Heart left ventricle (tissue), 16 donors: ENCODE measurements at regions not wholly inside any gene's neighbourhood (a gene's known extent, or its start where the extent isn't known, plus 50 kb on each side); places are given as distances from the start of the nearest gene placed in this dataset.

Experiments
- ATAC-seq, 4 donors: fragments of 200-7000 bp; cut with Tn5 transposase; one replicate each; pipeline ENCODE4 v1.9.1; 2020 to 2022; ENCODE audit warnings: moderate library complexity in 4 of 4, mild to moderate bottlenecking in 3 of 4, moderate number of reproducible peaks in 1 of 4
- DNase-seq, 5 donors: peaks; one replicate each; pipeline ENCODE4 v3.0.0-alpha.2; 2020
- H3K27ac ChIP-seq, 12 donors: fragments of 200-600 bp; sonication (generic) in 4 of 12; one replicate each; pipeline versions ENCODE4 v1.5.0 to v1.8.0; 2016 to 2022; ENCODE audit warnings: mild to moderate bottlenecking in 2 of 12
- H3K27me3 ChIP-seq, 9 donors: fragments of 200-600 bp; sonication (generic) in 2 of 9; one replicate each; pipeline versions ENCODE4 v1.5.1 to v1.8.0; 2016 to 2022; ENCODE audit warnings: mild to moderate bottlenecking in 3 of 9
- H3K36me3 ChIP-seq, 9 donors: fragments of 200-600 bp; sonication (generic) in 2 of 9; one replicate each; pipeline versions ENCODE4 v1.5.0 to v1.8.0; 2018 to 2022; ENCODE audit warnings: mild to moderate bottlenecking in 2 of 9
- H3K4me1 ChIP-seq, 12 donors: fragments of 200-600 bp; sonication (generic) in 4 of 12; one replicate each; pipeline versions ENCODE4 v1.5.0 to v1.8.0; 2016 to 2022; ENCODE audit warnings: mild to moderate bottlenecking in 3 of 12
- H3K4me3 ChIP-seq, 12 donors: fragments of 200-600 bp; sonication (generic) in 4 of 12; one replicate each; pipeline versions ENCODE4 v1.5.0 to v1.8.0; 2017 to 2022; ENCODE audit warnings: mild to moderate bottlenecking in 9 of 12, moderate library complexity in 4 of 12
- H3K9me3 ChIP-seq, 12 donors: fragments of 200-600 bp; sonication (generic) in 4 of 12; one replicate each; pipeline versions ENCODE4 v1.5.0 to v1.8.0; 2016 to 2022; ENCODE audit warnings: mild to moderate bottlenecking in 1 of 12
- POLR2A ChIP-seq, 2 donors: fragments of 450-650 bp; IDR thresholded peaks; one replicate each; pipeline ENCODE4 v1.6.1; 2017; ENCODE audit warnings: antibody characterized with exemption in 2 of 2, mild to moderate bottlenecking in 2 of 2, moderate library complexity in 2 of 2
- WGBS, 4 donors: extraction: QIAGEN DNeasy Blood & Tissue Kit in 2 of 4; methylation state at CpG; one replicate each; pipeline versions ENCODE4 v1.1.5 to v1.1.7; 2013 to 2018; 5-methylcytosine and 5-hydroxymethylcytosine counted together
- intact Hi-C, 10 donors: fragments of 100-400 bp; cut with DNase I; formaldehyde crosslinking; loops; one replicate each; pipeline versions ENCODE4 v1.11.1 to v1.14.2; 2022
- TF ChIP-seq, protein P1 (sequence below), 12 donors: fragments of 200-600 bp; sonication (generic) in 4 of 12; IDR thresholded peaks; one replicate each; pipeline versions ENCODE4 v1.5.0 to v1.8.0; 2018 to 2022; ENCODE audit warnings: antibody characterized with exemption in 12 of 12, mild to moderate bottlenecking in 5 of 12
- donor health status: ischemic (EF 13 %, LVEDD 7.1; RV severe dilation, severe dysfunction).
- donor health status: healthy with polysubstance abuse.
- donor health status: DM: no; HTN: yes; CAD: no.
- donor health status: DM: no; HTN: no; CAD: no.
- donor health status: ischemic (EF 25% LVEDD 6.9; RV normal size, moderate dysfunction).
- donor health status: ischemic (EF 25% LVEDD 5.7; RV mildly dilated, moderate dysfunction).
- donor health status: healthy.
- donor health status: DM: yes; HTN: yes; CAD: no.
- donor health status: ischemic (EF 35%, LVEDD 5.7; RV mildly dilated, moderate dysfunction).
- donor health status: nonischemic (EF 11% LVEDD 7.7; RV severe dilation, severe dysfunction).
- donor health status: DM: yes; HTN: yes; CAD: no.
- donor health status: PGD.
- donor health status: ischemic (EF 29% LVEDD 5.4; RV normal size, mild dysfunction).
- donor health status: nonischemic (EF 23%, LVEDD 6.1; RV moderate dilation, normal function).

DNA sequence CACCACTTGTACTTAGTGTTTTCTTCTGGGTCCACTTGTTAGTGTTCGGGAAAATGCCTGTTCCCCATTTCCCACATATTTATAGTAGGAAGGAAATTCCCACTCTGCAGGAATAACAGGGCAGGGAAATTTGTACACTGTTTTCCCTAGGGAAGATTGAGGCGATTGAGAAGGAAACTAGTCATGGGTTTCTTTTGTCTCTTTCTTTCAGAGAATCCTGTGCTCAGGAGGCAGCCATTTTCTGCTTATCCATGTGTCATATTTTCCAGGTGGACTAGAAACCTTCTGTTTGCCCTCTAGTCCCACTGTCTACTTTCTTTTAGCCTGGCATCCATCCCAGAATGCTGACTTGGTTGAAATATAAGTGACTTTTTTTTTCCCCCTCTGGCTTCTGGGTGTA lies 299.1 kb upstream of the ANKRD50 start:
- Histone ChIP-seq H3K9me3 (peaks cover 0 to 5% (median 0%) of the 10 kb centered on the region in 12 donors), H3K36me3 (no peaks in the 10 kb centered on the region), H3K27ac (no peak overlapping the region), H3K27me3 (no peaks in the 10 kb centered on the region), H3K4me1 (no peaks in the 10 kb centered on the region), H3K4me3 (no peak overlapping the region)
- ATAC-seq, result peak in 1 of 4 donors; percentile 36
- intact Hi-C loops, result no loop called here
- no peak for TF ChIP-seq POLR2A (IDR thresholded peaks at IDR 0.05)
- TF ChIP-seq, protein P1, sequence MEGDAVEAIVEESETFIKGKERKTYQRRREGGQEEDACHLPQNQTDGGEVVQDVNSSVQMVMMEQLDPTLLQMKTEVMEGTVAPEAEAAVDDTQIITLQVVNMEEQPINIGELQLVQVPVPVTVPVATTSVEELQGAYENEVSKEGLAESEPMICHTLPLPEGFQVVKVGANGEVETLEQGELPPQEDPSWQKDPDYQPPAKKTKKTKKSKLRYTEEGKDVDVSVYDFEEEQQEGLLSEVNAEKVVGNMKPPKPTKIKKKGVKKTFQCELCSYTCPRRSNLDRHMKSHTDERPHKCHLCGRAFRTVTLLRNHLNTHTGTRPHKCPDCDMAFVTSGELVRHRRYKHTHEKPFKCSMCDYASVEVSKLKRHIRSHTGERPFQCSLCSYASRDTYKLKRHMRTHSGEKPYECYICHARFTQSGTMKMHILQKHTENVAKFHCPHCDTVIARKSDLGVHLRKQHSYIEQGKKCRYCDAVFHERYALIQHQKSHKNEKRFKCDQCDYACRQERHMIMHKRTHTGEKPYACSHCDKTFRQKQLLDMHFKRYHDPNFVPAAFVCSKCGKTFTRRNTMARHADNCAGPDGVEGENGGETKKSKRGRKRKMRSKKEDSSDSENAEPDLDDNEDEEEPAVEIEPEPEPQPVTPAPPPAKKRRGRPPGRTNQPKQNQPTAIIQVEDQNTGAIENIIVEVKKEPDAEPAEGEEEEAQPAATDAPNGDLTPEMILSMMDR (IDR thresholded peaks at IDR 0.05), result no peak
- DNase-seq, result no peak
- WGBS, 4 donors, result 49 to 57% (median 52%) methylated on average over 2 of the region's 2 CpGs

DNA sequence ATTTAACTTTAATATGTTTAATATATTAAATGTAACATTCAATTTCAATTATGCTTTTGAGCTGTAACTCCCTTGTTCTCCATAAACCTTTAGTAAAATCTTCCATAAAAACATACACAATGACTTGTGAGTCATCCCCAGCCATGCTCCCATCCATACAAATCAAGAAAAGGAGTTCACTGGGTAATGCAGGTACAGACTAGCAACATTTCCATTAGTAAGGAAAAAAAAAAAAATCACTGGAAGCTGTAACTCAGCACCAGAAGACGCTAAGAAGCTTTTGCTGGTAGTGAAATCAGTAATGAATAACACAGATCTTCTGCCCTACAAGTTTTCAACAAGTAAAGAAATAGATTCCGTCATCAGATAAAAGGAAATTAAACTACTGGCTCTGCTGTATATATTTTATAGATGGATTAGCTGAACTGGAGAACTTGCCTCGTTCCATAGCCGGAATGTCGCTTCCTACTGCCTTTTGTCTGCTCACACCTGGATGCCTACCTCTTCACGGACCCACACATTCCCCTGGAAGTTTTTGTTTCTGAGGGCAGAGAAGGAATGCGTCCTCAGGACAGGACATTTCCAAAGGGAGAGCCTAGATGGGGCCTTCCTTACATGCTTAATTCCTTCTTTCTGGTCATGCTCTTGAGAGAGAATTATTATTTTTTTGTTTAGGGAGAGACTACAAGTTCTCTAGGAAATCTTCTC lies 298.4 kb upstream of the ANKRD50 start:
- no peaks in the 10 kb centered on the region for H3K36me3 ChIP-seq
- TF ChIP-seq POLR2A (IDR thresholded peaks at IDR 0.05), result no peak
- TF ChIP-seq, protein P1 (IDR thresholded peaks at IDR 0.05), result no peak
- WGBS, 4 donors, result 87 to 96% (median 89%) methylated on average over 7 of the region's 7 CpGs
- H3K9me3 ChIP-seq, result peaks cover 0 to 6% (median 0%) of the 10 kb centered on the region in 12 donors
- H3K4me3 ChIP-seq, result no peak overlapping the region
- intact Hi-C loops, result no loop called here
- no peaks in the 10 kb centered on the region for H3K27me3 ChIP-seq
- ATAC-seq, result no peak
- no peaks in the 10 kb centered on the region for H3K4me1 ChIP-seq
- no peak overlapping the region for H3K27ac ChIP-seq
- DNase-seq, result no peak

DNA sequence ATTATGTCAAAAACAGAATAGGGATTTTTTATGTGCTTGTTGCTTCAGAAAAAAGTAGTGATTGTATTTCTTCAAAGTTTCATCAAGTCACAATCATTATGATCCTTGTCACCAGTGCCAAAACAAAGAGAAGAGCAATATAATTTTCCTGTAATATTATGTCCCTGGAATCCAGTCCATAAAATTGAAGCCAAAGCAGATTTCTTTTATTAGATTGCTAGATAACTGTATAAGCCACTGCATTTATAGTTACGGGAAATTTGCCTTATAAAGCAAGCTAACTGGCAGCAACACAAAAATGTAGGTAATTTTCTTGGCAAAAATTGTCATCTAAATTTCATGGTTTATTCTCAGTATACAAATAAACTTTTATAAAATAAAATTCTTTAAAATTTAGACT lies 296.1 kb upstream of the ANKRD50 start:
- no peaks in the 10 kb centered on the region for H3K27me3 ChIP-seq
- H3K27ac ChIP-seq, result no peak overlapping the region
- no peak overlapping the region for H3K4me3 ChIP-seq
- H3K4me1 ChIP-seq, result no peaks in the 10 kb centered on the region
- no peaks in the 10 kb centered on the region for H3K36me3 ChIP-seq
- peaks cover 0 to 6% (median 0%) of the 10 kb centered on the region in 12 donors for H3K9me3 ChIP-seq
- intact Hi-C loops, result no loop called here
- TF ChIP-seq POLR2A (IDR thresholded peaks at IDR 0.05), result no peak
- DNase-seq (no peak), ATAC-seq (no peak)
- WGBS, 4 donors, result 77 to 90% (median 81%) methylated on average over 1 of the region's 1 CpG

DNA sequence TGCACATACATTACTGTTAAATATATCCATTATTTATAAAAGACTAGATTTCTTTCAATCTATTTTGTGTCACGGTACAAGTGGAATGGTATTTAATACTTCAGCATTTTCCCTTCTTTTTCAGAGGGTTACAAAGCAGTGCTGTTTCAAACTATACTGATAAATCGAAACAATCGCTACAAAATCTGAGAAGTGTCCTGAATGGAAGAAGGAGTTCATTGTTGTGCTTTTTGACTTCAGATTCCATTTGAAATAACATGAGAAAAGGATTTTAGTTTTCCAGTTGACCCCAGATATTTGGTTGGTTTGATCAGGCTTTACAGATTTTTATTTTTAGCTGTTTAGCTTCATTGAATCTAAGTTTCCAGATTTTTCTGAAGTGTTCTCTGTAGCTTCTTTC lies 292.1 kb upstream of the ANKRD50 start:
- no peak for ATAC-seq
- peaks cover 0 to 6% (median 0%) of the 10 kb centered on the region in 12 donors for H3K9me3 ChIP-seq

More for the DNA sequence above, 292.1 kb upstream of the ANKRD50 start:
- Histone ChIP-seq H3K27ac (no peak overlapping the region), H3K4me1 (no peaks in the 10 kb centered on the region), H3K4me3 (no peak overlapping the region), H3K36me3 (no peaks in the 10 kb centered on the region), H3K27me3 (no peaks in the 10 kb centered on the region)
- intact Hi-C loops, result no loop called here
- no peak for DNase-seq
- no peak for TF ChIP-seq POLR2A (IDR thresholded peaks at IDR 0.05)
- TF ChIP-seq, protein P1 (IDR thresholded peaks at IDR 0.05), result no peak
- WGBS, 4 donors, result 91 to 96% (median 93%) methylated on average over 3 of the region's 3 CpGs
